SK-N-SH (cell line): ENCODE measurements at regions not wholly inside any gene's neighbourhood (a gene's known extent, or its start where the extent isn't known, plus 50 kb on each side); places are given as distances from the start of the nearest gene placed in this dataset.

Experiments used
- CTCF ChIA-PET: fragments of 300-600, 350-600 bp; formaldehyde crosslinking; extraction: SDS; loops from one replicate; lab custom pipeline; 2021; lab: Yijun Ruan, JAX
- POLR2A ChIA-PET: fragments of 350-600 bp; sonication (Branson Sonifier 250); formaldehyde crosslinking; extraction: SDS; loops from one replicate; lab custom pipeline; 2020; ENCODE audit warnings: antibody characterized with exemption, inconsistent platforms; lab: Yijun Ruan, JAX
- DNase-seq: peaks from one replicate; pipeline ENCODE4 v3.0.0; 2012
- H2AFZ ChIP-seq: fragments of 200-600 bp; sonication (generic); 2 replicates; pipeline ENCODE4 v1.8.1; 2016; ENCODE audit warnings: antibody characterized with exemption, mild to moderate bottlenecking, low read depth
- H3F3A ChIP-seq: fragments of 200-600 bp; sonication (generic); replicated peaks from 2 replicates; pipeline ENCODE3; 2016; ENCODE audit warnings: antibody characterized with exemption, mild to moderate bottlenecking; ENCODE audit not compliant: insufficient read depth
- H3K27ac ChIP-seq, 2 experiments: fragments of 200-500 bp in 1 of 2; fragments of 200-600 bp in 1 of 2; sonication (Bioruptor generic) in 1 of 2; sonication (generic), shearing (Covaris generic) in 1 of 2; 2 replicates each; pipeline versions ENCODE4 v1.5.1 to v1.6.1; 2014 to 2016; ENCODE audit warnings: low read depth in 2 of 2, inconsistent platforms in 1 of 2, low read length in 1 of 2, mild to moderate bottlenecking in 1 of 2, mixed read lengths in 1 of 2
- H3K27me3 ChIP-seq: fragments of 200-600 bp; sonication (generic), shearing (Covaris generic); 2 replicates; pipeline ENCODE4 v1.6.1; 2016; ENCODE audit warnings: mixed run types; ENCODE audit not compliant: insufficient read depth
- H3K36me3 ChIP-seq, 2 experiments: fragments of 200-500 bp in 1 of 2; fragments of 200-600 bp in 1 of 2; sonication (Bioruptor generic) in 1 of 2; sonication (generic) in 1 of 2; replicated peaks in 1 of 2; 2 replicates each; pipeline versions ENCODE3 to v1.5.1; 2014 to 2016; ENCODE audit warnings: low read length in 1 of 2, mild to moderate bottlenecking in 1 of 2; ENCODE audit not compliant: insufficient read depth in 2 of 2, control insufficient read depth in 1 of 2
- H3K4me1 ChIP-seq, 2 experiments: fragments of 200-500 bp in 1 of 2; fragments of 200-600 bp in 1 of 2; sonication (Bioruptor generic) in 1 of 2; sonication (generic), shearing (Covaris generic) in 1 of 2; 2 replicates each; pipeline versions ENCODE4 v1.5.1 to v1.6.1; 2014 to 2016; ENCODE audit warnings: low read depth in 1 of 2, low read length in 1 of 2, mixed run types in 1 of 2; ENCODE audit not compliant: insufficient read depth in 2 of 2, control insufficient read depth in 1 of 2
- H3K4me2 ChIP-seq: fragments of 200-600 bp; sonication (generic), shearing (Covaris generic); 2 replicates; pipeline ENCODE4 v1.6.1; 2017; ENCODE audit warnings: mixed run types
- H3K4me3 ChIP-seq, 2 experiments: fragments of 200-500 bp in 1 of 2; fragments of 200-600 bp in 1 of 2; sonication (Bioruptor generic) in 1 of 2; sonication (generic), shearing (Covaris generic) in 1 of 2; 2 replicates each; pipeline versions ENCODE4 v1.5.1 to v1.8.1; 2014 to 2016; ENCODE audit warnings: low read depth in 2 of 2, inconsistent platforms in 1 of 2, low read length in 1 of 2, mild to moderate bottlenecking in 1 of 2, mixed read lengths in 1 of 2, moderate library complexity in 1 of 2
- H3K79me2 ChIP-seq: fragments of 200-600 bp; sonication (generic); 2 replicates; pipeline ENCODE4 v1.8.1; 2017; ENCODE audit warnings: mild to moderate bottlenecking; ENCODE audit not compliant: insufficient read depth
- H3K9ac ChIP-seq: fragments of 200-600 bp; sonication (generic); 2 replicates; pipeline ENCODE4 v1.6.1; 2017; ENCODE audit warnings: mixed run types
- H3K9me2 ChIP-seq: fragments of 200-600 bp; sonication (generic); 2 replicates; pipeline ENCODE4 v1.6.1; 2017; ENCODE audit warnings: mixed run types
- H3K9me3 ChIP-seq: fragments of 200-600 bp; sonication (generic); 2 replicates; pipeline ENCODE4 v1.6.1; 2017; ENCODE audit warnings: mixed run types, mild to moderate bottlenecking, moderate library complexity
- H4K20me1 ChIP-seq: fragments of 200-600 bp; sonication (generic); 2 replicates; pipeline ENCODE4 v1.6.1; 2017; ENCODE audit warnings: mild to moderate bottlenecking, mixed run types; ENCODE audit not compliant: insufficient read depth
- CHD2 ChIP-seq: fragments of 150-350 bp; IDR thresholded peaks from 2 replicates; pipeline ENCODE4 v1.6.1; 2018; ENCODE audit warnings: low read length; ENCODE audit not compliant: partially characterized antibody
- EP300 ChIP-seq, 2 experiments: IDR thresholded peaks; 2 replicates each; pipeline versions ENCODE4 v1.4.0 to v1.6.1; 2012; ENCODE audit warnings: borderline replicate concordance in 1 of 2, low read depth in 1 of 2, low read length in 1 of 2
- EZH2phosphoT487 ChIP-seq: fragments of 200-600 bp; sonication (generic); IDR thresholded peaks from 2 replicates; pipeline ENCODE4 v1.6.1; 2017; ENCODE audit warnings: low read depth, mixed run types, mild to moderate bottlenecking, antibody characterized with exemption, moderate library complexity, borderline replicate concordance
- FOSL2 ChIP-seq: IDR thresholded peaks from 2 replicates; pipeline ENCODE4 v1.4.0; 2012; ENCODE audit warnings: low read depth, mild to moderate bottlenecking, moderate library complexity, borderline replicate concordance
- FOXJ3 ChIP-seq: sonication (generic); formaldehyde crosslinking; IDR thresholded peaks from 2 replicates; pipeline ENCODE4 v1.5.1; 2020; ENCODE audit warnings: mild to moderate bottlenecking, missing genetic modification reagents
- JUND ChIP-seq: IDR thresholded peaks from 2 replicates; pipeline ENCODE4 v1.4.0; 2012
- MXI1 ChIP-seq: IDR thresholded peaks from 2 replicates; pipeline ENCODE4 v1.6.1; 2012; ENCODE audit warnings: mild to moderate bottlenecking, low read depth, low read length, improper control_type of control experiment
- RAD21 ChIP-seq: IDR thresholded peaks from 2 replicates; pipeline ENCODE4 v1.6.1; 2012; ENCODE audit warnings: mild to moderate bottlenecking, low read length
- RCOR1 ChIP-seq: fragments of 150-350 bp; IDR thresholded peaks from 2 replicates; pipeline ENCODE4 v1.6.1; 2017; ENCODE audit warnings: antibody characterized with exemption, low read length
- SIN3A ChIP-seq: IDR thresholded peaks from 2 replicates; pipeline ENCODE4 v1.6.1; 2012; ENCODE audit warnings: low read depth, mild to moderate bottlenecking, low read length, moderate library complexity, borderline replicate concordance
- TCF12 ChIP-seq: IDR thresholded peaks from 2 replicates; pipeline ENCODE4 v1.4.0; 2012
- WGBS: methylation state at CpG from one replicate; pipeline ENCODE4 v1.1.6; 2017; ENCODE audit warnings: low lambda C conversion rate; 5-methylcytosine and 5-hydroxymethylcytosine counted together
- TF ChIP-seq, protein P1 (sequence below): fragments of 150-350 bp; IDR thresholded peaks from 2 replicates; pipeline ENCODE4 v1.6.1; 2017; ENCODE audit warnings: antibody characterized with exemption, low read length, low read depth, borderline replicate concordance
- TF ChIP-seq, protein P2 (sequence below): IDR thresholded peaks from 2 replicates; pipeline ENCODE4 v1.4.0; 2012; ENCODE audit warnings: low read depth, borderline replicate concordance
- TF ChIP-seq, protein P3 (sequence below): IDR thresholded peaks from 2 replicates; pipeline ENCODE4 v1.4.0; 2012; ENCODE audit warnings: low read depth, borderline replicate concordance
- TF ChIP-seq, protein P4 (sequence below): fragments of 150-350 bp; IDR thresholded peaks from 2 replicates; pipeline ENCODE4 v1.6.1; 2016; ENCODE audit warnings: mild to moderate bottlenecking, low read depth, low read length

DNA sequence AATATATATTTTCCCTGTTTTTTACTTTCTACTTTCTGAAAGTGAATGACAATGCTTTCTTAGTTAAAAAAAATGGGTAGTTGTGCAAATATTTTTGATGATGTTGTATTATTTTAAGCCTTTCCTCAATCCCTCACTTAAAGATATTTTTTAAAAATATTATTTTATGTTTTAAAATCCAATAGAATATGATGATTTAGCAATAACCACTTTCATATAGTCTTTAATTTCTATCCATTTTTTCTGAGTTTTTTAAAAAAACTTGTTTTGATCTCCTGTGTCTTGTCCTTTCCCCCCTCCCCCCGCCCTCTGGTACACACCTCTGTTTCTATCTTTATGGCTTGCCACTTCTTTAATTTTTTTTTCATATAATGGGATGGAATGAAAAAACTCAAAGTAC, 362.0 kb upstream of the SLITRK6 start:
- Histone ChIP-seq H3K27me3 (no peaks in the 10 kb centered on the region), H3K79me2 (no peaks in the 10 kb centered on the region), H3K27ac (no peak overlapping the region), H4K20me1 (no peaks in the 10 kb centered on the region), H3K4me1 (no peaks in the 10 kb centered on the region), H2AFZ (no peak overlapping the region), H3K9ac (no peak overlapping the region), H3K9me2 (no peaks in the 10 kb centered on the region), H3K4me2 (no peak overlapping the region), H3F3A (no peaks in the 10 kb centered on the region), H3K36me3 (no peaks in the 10 kb centered on the region), H3K4me3 (no peak overlapping the region), H3K9me3 (no peaks in the 10 kb centered on the region)
- no peak for DNase-seq
- ChIA-PET POLR2A (no interaction called here), CTCF (no interaction called here)
- TF ChIP-seq MXI1 (no peak), EP300 (IDR thresholded peaks at IDR 0.05; ENCODE audit: borderline replicate concordance in 1 of 2, low read depth in 1 of 2, low read length in 1 of 2) (no peak), RAD21 (no peak), JUND (no peak), TCF12 (no peak), CHD2 (no peak), SIN3A (no peak), RCOR1 (no peak), EZH2phosphoT487 (no peak), FOXJ3 (CRISPR knock-in tag) (no peak), FOSL2 (no peak)
- TF ChIP-seq, protein P1, sequence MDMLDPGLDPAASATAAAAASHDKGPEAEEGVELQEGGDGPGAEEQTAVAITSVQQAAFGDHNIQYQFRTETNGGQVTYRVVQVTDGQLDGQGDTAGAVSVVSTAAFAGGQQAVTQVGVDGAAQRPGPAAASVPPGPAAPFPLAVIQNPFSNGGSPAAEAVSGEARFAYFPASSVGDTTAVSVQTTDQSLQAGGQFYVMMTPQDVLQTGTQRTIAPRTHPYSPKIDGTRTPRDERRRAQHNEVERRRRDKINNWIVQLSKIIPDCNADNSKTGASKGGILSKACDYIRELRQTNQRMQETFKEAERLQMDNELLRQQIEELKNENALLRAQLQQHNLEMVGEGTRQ, result no peak
- TF ChIP-seq, protein P2, sequence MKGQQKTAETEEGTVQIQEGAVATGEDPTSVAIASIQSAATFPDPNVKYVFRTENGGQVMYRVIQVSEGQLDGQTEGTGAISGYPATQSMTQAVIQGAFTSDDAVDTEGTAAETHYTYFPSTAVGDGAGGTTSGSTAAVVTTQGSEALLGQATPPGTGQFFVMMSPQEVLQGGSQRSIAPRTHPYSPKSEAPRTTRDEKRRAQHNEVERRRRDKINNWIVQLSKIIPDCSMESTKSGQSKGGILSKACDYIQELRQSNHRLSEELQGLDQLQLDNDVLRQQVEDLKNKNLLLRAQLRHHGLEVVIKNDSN, result no peak
- TF ChIP-seq, protein P3, sequence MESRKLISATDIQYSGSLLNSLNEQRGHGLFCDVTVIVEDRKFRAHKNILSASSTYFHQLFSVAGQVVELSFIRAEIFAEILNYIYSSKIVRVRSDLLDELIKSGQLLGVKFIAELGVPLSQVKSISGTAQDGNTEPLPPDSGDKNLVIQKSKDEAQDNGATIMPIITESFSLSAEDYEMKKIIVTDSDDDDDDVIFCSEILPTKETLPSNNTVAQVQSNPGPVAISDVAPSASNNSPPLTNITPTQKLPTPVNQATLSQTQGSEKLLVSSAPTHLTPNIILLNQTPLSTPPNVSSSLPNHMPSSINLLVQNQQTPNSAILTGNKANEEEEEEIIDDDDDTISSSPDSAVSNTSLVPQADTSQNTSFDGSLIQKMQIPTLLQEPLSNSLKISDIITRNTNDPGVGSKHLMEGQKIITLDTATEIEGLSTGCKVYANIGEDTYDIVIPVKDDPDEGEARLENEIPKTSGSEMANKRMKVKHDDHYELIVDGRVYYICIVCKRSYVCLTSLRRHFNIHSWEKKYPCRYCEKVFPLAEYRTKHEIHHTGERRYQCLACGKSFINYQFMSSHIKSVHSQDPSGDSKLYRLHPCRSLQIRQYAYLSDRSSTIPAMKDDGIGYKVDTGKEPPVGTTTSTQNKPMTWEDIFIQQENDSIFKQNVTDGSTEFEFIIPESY, result no peak
- TF ChIP-seq, protein P4, sequence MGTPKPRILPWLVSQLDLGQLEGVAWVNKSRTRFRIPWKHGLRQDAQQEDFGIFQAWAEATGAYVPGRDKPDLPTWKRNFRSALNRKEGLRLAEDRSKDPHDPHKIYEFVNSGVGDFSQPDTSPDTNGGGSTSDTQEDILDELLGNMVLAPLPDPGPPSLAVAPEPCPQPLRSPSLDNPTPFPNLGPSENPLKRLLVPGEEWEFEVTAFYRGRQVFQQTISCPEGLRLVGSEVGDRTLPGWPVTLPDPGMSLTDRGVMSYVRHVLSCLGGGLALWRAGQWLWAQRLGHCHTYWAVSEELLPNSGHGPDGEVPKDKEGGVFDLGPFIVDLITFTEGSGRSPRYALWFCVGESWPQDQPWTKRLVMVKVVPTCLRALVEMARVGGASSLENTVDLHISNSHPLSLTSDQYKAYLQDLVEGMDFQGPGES, result no peak
- WGBS, result 6% methylated on average over 1 of the region's 1 CpG
